ENCODE measurements at regions not wholly inside any gene's neighbourhood (a gene's known extent, or its start where the extent isn't known, plus 50 kb on each side); places are given as distances from the start of the nearest gene placed in this dataset.

DNA sequence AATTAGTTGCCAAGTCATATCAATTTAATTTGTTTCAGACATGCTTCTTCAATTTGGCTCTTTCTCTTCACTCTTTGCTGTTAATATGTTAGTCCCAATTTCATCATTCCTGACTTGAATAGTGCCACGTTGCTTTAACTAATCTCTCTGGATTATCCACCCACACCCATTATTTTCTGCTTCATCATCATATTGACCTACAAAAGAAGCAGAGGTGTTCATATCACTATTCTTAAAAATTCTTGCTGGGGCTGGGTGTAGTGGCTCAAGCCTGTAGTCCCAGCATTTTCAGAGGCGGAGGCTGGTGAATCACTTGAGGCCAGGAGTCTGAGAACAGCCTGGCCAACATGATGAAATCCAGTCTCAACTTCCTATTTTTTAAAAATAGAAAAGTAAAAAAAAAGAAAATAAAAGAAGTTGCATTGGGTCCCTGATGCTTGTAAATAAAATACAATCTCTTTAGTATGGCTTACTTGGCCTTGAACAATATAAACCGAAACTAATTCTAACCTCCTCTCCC, 65.7 kb upstream of the KCNIP4 start:
- no peak for DNase-seq

- no peak for DNase-seq
Measured at GRCh38 chr4:22003878-22004277, 55.3 kb upstream of the KCNIP4 start.
